ENCODE measurements at regions not wholly inside any gene's neighbourhood (a gene's known extent, or its start where the extent isn't known, plus 50 kb on each side); places are given as distances from the start of the nearest gene placed in this dataset.
"Not testable (repeated sequence)": the region's sequence is repeated elsewhere in the genome, so short reads cannot be mapped to it uniquely, and the experiment has no call there.

- DNase-seq, result no peak
These were observed 227.2 kb upstream of the ZNF608 start for GRCh38 chr5:124973661-124974060.

GRCh38 chr5:124976086-124976485 lies 229.6 kb upstream of the ZNF608 start:
- DNase-seq, result no peak

GRCh38 chr5:124979251-124979650 lies 232.8 kb upstream of the ZNF608 start:
- DNase-seq, result no peak

- DNase-seq, result no peak
These were observed 233.9 kb upstream of the ZNF608 start for GRCh38 chr5:124980163-124980941.

- no peak for DNase-seq
These were observed 235.5 kb upstream of the ZNF608 start for GRCh38 chr5:124981901-124982300.

GRCh38 chr5:124986170-124986569 lies 239.7 kb upstream of the ZNF608 start:
- DNase-seq, result no peak

GRCh38 chr5:124986667-124987066 lies 240.2 kb upstream of the ZNF608 start:
- DNase-seq, result no peak

- DNase-seq, result not testable (repeated sequence)
These were observed 241.3 kb upstream of the ZNF608 start for GRCh38 chr5:124987786-124988185.

- DNase-seq, result no peak
These were observed 244.3 kb upstream of the ZNF608 start for GRCh38 chr5:124990723-124991122.

- DNase-seq, result no peak
These were observed 249.0 kb upstream of the ZNF608 start for GRCh38 chr5:124995421-124995820.

- no peak for DNase-seq
These were observed 249.8 kb upstream of the ZNF608 start for GRCh38 chr5:124996023-124996763.

GRCh38 chr5:124996764-124997077 lies 250.3 kb upstream of the ZNF608 start:
- no peak for DNase-seq

GRCh38 chr5:124997186-124997893 lies 250.9 kb upstream of the ZNF608 start:
- no peak for DNase-seq

GRCh38 chr5:124998520-124998919 lies 252.1 kb upstream of the ZNF608 start:
- DNase-seq, result no peak

GRCh38 chr5:125002727-125003598 lies 256.5 kb upstream of the ZNF608 start:
- no peak for DNase-seq

GRCh38 chr5:125004009-125004408 lies 257.6 kb upstream of the ZNF608 start:
- DNase-seq, result no peak

GRCh38 chr5:125005266-125005665 lies 258.8 kb upstream of the ZNF608 start:
- no peak for DNase-seq

GRCh38 chr5:125006011-125006685 lies 259.7 kb upstream of the ZNF608 start:
- no peak for DNase-seq

GRCh38 chr5:125010356-125010755 lies 263.9 kb upstream of the ZNF608 start:
- no peak for DNase-seq

- DNase-seq, result no peak
These were observed 264.6 kb upstream of the ZNF608 start for GRCh38 chr5:125011014-125011413.

- DNase-seq, result no peak
These were observed 265.0 kb upstream of the ZNF608 start for GRCh38 chr5:125011419-125011818.

GRCh38 chr5:125011947-125012346 lies 265.5 kb upstream of the ZNF608 start:
- DNase-seq, result no peak
